CD4-positive, alpha-beta T cell (primary cell): ENCODE measurements at regions not wholly inside any gene's neighbourhood (a gene's known extent, or its start where the extent isn't known, plus 50 kb on each side); places are given as distances from the start of the nearest gene placed in this dataset.

Experiments
- ATAC-seq: fragments of 200-7000 bp; cut with Tn5 transposase; one replicate; pipeline ENCODE4 v1.10.0; 2022; ENCODE audit warnings: mild to moderate bottlenecking; ENCODE audit not compliant: poor library complexity
- CTCF ChIA-PET: fragments of 350-600 bp; sonication (Branson Sonifier 250); formaldehyde crosslinking; loops from one replicate; lab custom pipeline; 2021; ENCODE audit warnings: antibody characterized with exemption, inconsistent platforms; lab: Charles Lee
- POLR2A ChIA-PET: fragments of 350-600 bp; sonication (Branson Sonifier 250); formaldehyde crosslinking; loops from one replicate; lab custom pipeline; 2021; ENCODE audit warnings: antibody characterized with exemption, inconsistent platforms; lab: Charles Lee
- DNase-seq, 14 experiments: peaks; one replicate each; pipeline ENCODE4 v3.0.0-alpha.2; 2013 to 2020; ENCODE audit warnings: mixed read lengths in 2 of 14
- H3K27ac ChIP-seq, 2 donors: one replicate each; pipeline versions ENCODE4 v1.5.1 to v1.7.0; 2013; ENCODE audit warnings: low read length in 2 of 2, low read depth in 1 of 2, mild to moderate bottlenecking in 1 of 2
- H3K27me3 ChIP-seq, 2 experiments: 1 replicate in 1 of 2; 2 replicates in 1 of 2; pipeline versions ENCODE4 v1.6.1 to v1.7.0; 2013; ENCODE audit warnings: low read length in 2 of 2, control low read depth in 1 of 2, mild to moderate bottlenecking in 1 of 2, moderate library complexity in 1 of 2; ENCODE audit not compliant: insufficient read depth in 2 of 2, control insufficient read depth in 1 of 2
- H3K36me3 ChIP-seq: one replicate; pipeline ENCODE4 v1.6.1; 2013; ENCODE audit warnings: low read length, control low read depth; ENCODE audit not compliant: insufficient read depth
- H3K4me1 ChIP-seq: one replicate; pipeline ENCODE4 v1.6.1; 2013; ENCODE audit warnings: low read length, control low read depth; ENCODE audit not compliant: insufficient read depth
- H3K4me3 ChIP-seq: one replicate; pipeline ENCODE4 v1.5.1; 2013; ENCODE audit warnings: mild to moderate bottlenecking, low read length, moderate library complexity
- H3K9me3 ChIP-seq, 2 experiments: 1 replicate in 1 of 2; 2 replicates in 1 of 2; pipeline versions ENCODE4 v1.6.1 to v1.7.0; 2013; ENCODE audit warnings: low read length in 2 of 2, mild to moderate bottlenecking in 2 of 2, control low read depth in 1 of 2, moderate library complexity in 1 of 2; ENCODE audit not compliant: control insufficient read depth in 1 of 2, insufficient read depth in 1 of 2
- H3K27ac Mint-ChIP-seq: one replicate; pipeline ENCODE4 v1.8.0; 2020; ENCODE audit warnings: mixed read lengths
- H3K27me3 Mint-ChIP-seq: one replicate; pipeline ENCODE4 v1.8.0; 2021; ENCODE audit warnings: mixed read lengths
- H3K36me3 Mint-ChIP-seq: one replicate; pipeline ENCODE4 v1.8.0; 2021; ENCODE audit warnings: low read depth, mixed read lengths
- H3K4me1 Mint-ChIP-seq: one replicate; pipeline ENCODE4 v1.8.0; 2021; ENCODE audit warnings: low read depth, mixed read lengths
- H3K4me3 Mint-ChIP-seq: one replicate; pipeline ENCODE4 v1.8.0; 2020; ENCODE audit warnings: mild to moderate bottlenecking, mixed read lengths
- H3K9me3 Mint-ChIP-seq: one replicate; pipeline ENCODE4 v1.8.0; 2020; ENCODE audit warnings: mixed read lengths
- intact Hi-C, 2 experiments: fragments of 100-400 bp; cut with DNase I in 1 of 2; cut with micrococcal nuclease in 1 of 2; formaldehyde crosslinking; loops; one replicate each; pipeline versions ENCODE4 v1.15.1 to v1.9.0; 2023 to 2025; cut with DNase I, micrococcal nuclease
- TF ChIP-seq, protein P1 (sequence below): fragments of 200-600 bp; IDR thresholded peaks from one replicate; pipeline ENCODE4 v1.8.0; 2022; ENCODE audit warnings: antibody characterized with exemption, mild to moderate bottlenecking

GRCh38 chr7:93773446-93773845, 117.1 kb downstream of the TFPI2 start:
- Histone ChIP-seq H3K36me3 (no peaks in the 10 kb centered on the region), H3K9me3 (no peaks in the 10 kb centered on the region), H3K4me3 (no peak overlapping the region), H3K27me3 (no peaks in the 10 kb centered on the region), H3K27ac (no peak overlapping the region), H3K4me1 (no peaks in the 10 kb centered on the region)
- H3K27ac Mint-ChIP-seq = no peak overlapping the region
- ChIA-PET CTCF (no interaction called here), POLR2A (no interaction called here)
- intact Hi-C loops = no loop called here
- H3K9me3 Mint-ChIP-seq = no peaks in the 10 kb centered on the region
- DNase-seq = no peak
- H3K4me3 Mint-ChIP-seq = no peak overlapping the region
- H3K27me3 Mint-ChIP-seq = no peaks in the 10 kb centered on the region
- no peaks in the 10 kb centered on the region for H3K4me1 Mint-ChIP-seq
- TF ChIP-seq, protein P1, sequence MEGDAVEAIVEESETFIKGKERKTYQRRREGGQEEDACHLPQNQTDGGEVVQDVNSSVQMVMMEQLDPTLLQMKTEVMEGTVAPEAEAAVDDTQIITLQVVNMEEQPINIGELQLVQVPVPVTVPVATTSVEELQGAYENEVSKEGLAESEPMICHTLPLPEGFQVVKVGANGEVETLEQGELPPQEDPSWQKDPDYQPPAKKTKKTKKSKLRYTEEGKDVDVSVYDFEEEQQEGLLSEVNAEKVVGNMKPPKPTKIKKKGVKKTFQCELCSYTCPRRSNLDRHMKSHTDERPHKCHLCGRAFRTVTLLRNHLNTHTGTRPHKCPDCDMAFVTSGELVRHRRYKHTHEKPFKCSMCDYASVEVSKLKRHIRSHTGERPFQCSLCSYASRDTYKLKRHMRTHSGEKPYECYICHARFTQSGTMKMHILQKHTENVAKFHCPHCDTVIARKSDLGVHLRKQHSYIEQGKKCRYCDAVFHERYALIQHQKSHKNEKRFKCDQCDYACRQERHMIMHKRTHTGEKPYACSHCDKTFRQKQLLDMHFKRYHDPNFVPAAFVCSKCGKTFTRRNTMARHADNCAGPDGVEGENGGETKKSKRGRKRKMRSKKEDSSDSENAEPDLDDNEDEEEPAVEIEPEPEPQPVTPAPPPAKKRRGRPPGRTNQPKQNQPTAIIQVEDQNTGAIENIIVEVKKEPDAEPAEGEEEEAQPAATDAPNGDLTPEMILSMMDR = no peak
- no peak for ATAC-seq
- H3K36me3 Mint-ChIP-seq = no peaks in the 10 kb centered on the region

DNA sequence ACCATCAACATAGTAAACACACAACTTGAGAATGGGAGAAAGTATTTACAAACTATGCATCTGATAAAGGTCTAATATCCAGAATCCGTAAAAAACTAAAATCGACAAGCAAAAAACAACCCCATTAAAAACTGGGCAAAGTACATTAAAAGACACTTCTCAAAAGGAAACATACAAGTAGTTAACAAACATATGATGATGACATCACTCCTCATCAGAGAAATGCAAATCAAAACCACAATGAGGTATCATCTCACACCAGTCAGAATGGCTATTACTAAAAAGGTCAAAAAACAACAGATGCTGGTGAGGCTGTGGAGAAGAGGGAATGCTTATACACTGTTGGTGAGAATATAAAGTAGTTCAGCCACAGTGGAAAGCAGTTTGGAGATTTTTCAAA, 125.1 kb downstream of the TFPI2 start:
- Mint-ChIP-seq H3K9me3 (no peaks in the 10 kb centered on the region), H3K36me3 (no peaks in the 10 kb centered on the region), H3K4me3 (no peak overlapping the region), H3K4me1 (no peaks in the 10 kb centered on the region), H3K27me3 (no peaks in the 10 kb centered on the region), H3K27ac (no peak overlapping the region)
- H3K27ac ChIP-seq = no peak overlapping the region
- ATAC-seq (no peak), DNase-seq (no peak)
- CTCF ChIA-PET = no interaction called here
- no peaks in the 10 kb centered on the region for H3K9me3 ChIP-seq
- no peaks in the 10 kb centered on the region for H3K4me1 ChIP-seq
- no peak overlapping the region for H3K4me3 ChIP-seq
- no peaks in the 10 kb centered on the region for H3K36me3 ChIP-seq
- no peaks in the 10 kb centered on the region for H3K27me3 ChIP-seq
- TF ChIP-seq, protein P1 = no peak
- intact Hi-C loops = no loop called here
- POLR2A ChIA-PET = no interaction called here

GRCh38 chr7:93758631-93759030, 131.9 kb downstream of the TFPI2 start:
- Mint-ChIP-seq H3K27me3 (no peaks in the 10 kb centered on the region), H3K4me1 (no peaks in the 10 kb centered on the region), H3K4me3 (no peak overlapping the region), H3K27ac (no peak overlapping the region), H3K9me3 (peaks cover 2% of the 10 kb centered on the region), H3K36me3 (no peaks in the 10 kb centered on the region)
- DNase-seq (no peak), ATAC-seq (no peak)
- ChIA-PET POLR2A (no interaction called here), CTCF (no interaction called here)
- no peak overlapping the region for H3K27ac ChIP-seq
- H3K4me1 ChIP-seq = no peaks in the 10 kb centered on the region
- TF ChIP-seq, protein P1 = no peak
- H3K36me3 ChIP-seq = no peaks in the 10 kb centered on the region
- H3K27me3 ChIP-seq = no peaks in the 10 kb centered on the region
- H3K9me3 ChIP-seq = no peaks in the 10 kb centered on the region
- intact Hi-C loops = no loop called here
- no peak overlapping the region for H3K4me3 ChIP-seq
